ENCODE measurements at regions not wholly inside any gene's neighbourhood (a gene's known extent, or its start where the extent isn't known, plus 50 kb on each side); places are given as distances from the start of the nearest gene placed in this dataset.
"Not testable (repeated sequence)": the region's sequence is repeated elsewhere in the genome, so short reads cannot be mapped to it uniquely, and the experiment has no call there.

GRCh38 chr4:29726938-29727337 is 993.2 kb upstream of the PCDH7 start:
- Histone ChIP-seq H3K27me3 (ENCODE audit: insufficient read depth, poor library complexity, severe bottlenecking) (no peaks in the 10 kb centered on the region), H3K4me3 (ENCODE audit: severe bottlenecking) (no peak overlapping the region), H3K9me3 (ENCODE audit: severe bottlenecking) (no peaks in the 10 kb centered on the region), H3K4me1 (ENCODE audit: insufficient read depth, poor library complexity, severe bottlenecking) (peaks cover 6% of the 10 kb centered on the region), H3K36me3 (ENCODE audit: low read depth) (no peaks in the 10 kb centered on the region), H3K27ac (ENCODE audit: poor library complexity, severe bottlenecking) (no peak overlapping the region)
- ATAC-seq (ENCODE audit: low read depth) (no peak), DNase-seq (ENCODE audit: low spot score) (no peak)
- peak; percentile 27 for TF ChIP-seq CTCF (IDR thresholded peaks at IDR 0.05; ENCODE audit: poor library complexity, severe bottlenecking)

- Histone ChIP-seq H3K4me1 (ENCODE audit: insufficient read depth, poor library complexity, severe bottlenecking) (no peaks in the 10 kb centered on the region), H3K27me3 (ENCODE audit: insufficient read depth, poor library complexity, severe bottlenecking) (no peaks in the 10 kb centered on the region), H3K9me3 (ENCODE audit: severe bottlenecking) (no peaks in the 10 kb centered on the region), H3K4me3 (ENCODE audit: severe bottlenecking) (no peak overlapping the region), H3K36me3 (ENCODE audit: low read depth) (no peaks in the 10 kb centered on the region), H3K27ac (ENCODE audit: poor library complexity, severe bottlenecking) (no peak overlapping the region)
- DNase-seq (ENCODE audit: low spot score) (no peak), ATAC-seq (ENCODE audit: low read depth) (no peak)
- no peak for TF ChIP-seq CTCF (IDR thresholded peaks at IDR 0.05; ENCODE audit: poor library complexity, severe bottlenecking)
Observed at GRCh38 chr4:29734343-29735213, 985.6 kb upstream of the PCDH7 start.

GRCh38 chr4:29756966-29757365 is 963.2 kb upstream of the PCDH7 start:
- no peak for ATAC-seq (ENCODE audit: low read depth)
- no peaks in the 10 kb centered on the region for H3K9me3 ChIP-seq (ENCODE audit: severe bottlenecking)
- H3K4me1 ChIP-seq (ENCODE audit: insufficient read depth, poor library complexity, severe bottlenecking), result no peaks in the 10 kb centered on the region
- no peak for TF ChIP-seq CTCF (IDR thresholded peaks at IDR 0.05; ENCODE audit: poor library complexity, severe bottlenecking)
- no peak overlapping the region for H3K27ac ChIP-seq (ENCODE audit: poor library complexity, severe bottlenecking)
- H3K4me3 ChIP-seq (ENCODE audit: severe bottlenecking), result no peak overlapping the region
- H3K36me3 ChIP-seq (ENCODE audit: low read depth), result no peaks in the 10 kb centered on the region
- no peak for DNase-seq (ENCODE audit: low spot score)
- no peaks in the 10 kb centered on the region for H3K27me3 ChIP-seq (ENCODE audit: insufficient read depth, poor library complexity, severe bottlenecking)

- H3K4me1 ChIP-seq (ENCODE audit: insufficient read depth, poor library complexity, severe bottlenecking), result no peaks in the 10 kb centered on the region
- no peaks in the 10 kb centered on the region for H3K27me3 ChIP-seq (ENCODE audit: insufficient read depth, poor library complexity, severe bottlenecking)
- ATAC-seq (ENCODE audit: low read depth), result no peak
- H3K9me3 ChIP-seq (ENCODE audit: severe bottlenecking), result no peaks in the 10 kb centered on the region
- DNase-seq (ENCODE audit: low spot score), result no peak
- H3K36me3 ChIP-seq (ENCODE audit: low read depth), result no peaks in the 10 kb centered on the region
- no peak for TF ChIP-seq CTCF (IDR thresholded peaks at IDR 0.05; ENCODE audit: poor library complexity, severe bottlenecking)
- no peak overlapping the region for H3K27ac ChIP-seq (ENCODE audit: poor library complexity, severe bottlenecking)
- no peak overlapping the region for H3K4me3 ChIP-seq (ENCODE audit: severe bottlenecking)
Observed at GRCh38 chr4:29762151-29762550, 958.0 kb upstream of the PCDH7 start.

GRCh38 chr4:29770627-29771026 is 949.5 kb upstream of the PCDH7 start:
- Histone ChIP-seq H3K9me3 (ENCODE audit: severe bottlenecking) (peaks cover 3% of the 10 kb centered on the region), H3K27ac (ENCODE audit: poor library complexity, severe bottlenecking) (no peak overlapping the region), H3K4me1 (ENCODE audit: insufficient read depth, poor library complexity, severe bottlenecking) (no peaks in the 10 kb centered on the region), H3K4me3 (ENCODE audit: severe bottlenecking) (no peak overlapping the region), H3K27me3 (ENCODE audit: insufficient read depth, poor library complexity, severe bottlenecking) (no peaks in the 10 kb centered on the region), H3K36me3 (ENCODE audit: low read depth) (no peaks in the 10 kb centered on the region)
- no peak for ATAC-seq (ENCODE audit: low read depth)
- no peak for TF ChIP-seq CTCF (IDR thresholded peaks at IDR 0.05; ENCODE audit: poor library complexity, severe bottlenecking)
- no peak for DNase-seq (ENCODE audit: low spot score)

- not testable (repeated sequence) for DNase-seq (ENCODE audit: low spot score); H3K36me3 ChIP-seq (ENCODE audit: low read depth); ATAC-seq (ENCODE audit: low read depth); H3K27ac ChIP-seq (ENCODE audit: poor library complexity, severe bottlenecking); H3K4me3 ChIP-seq (ENCODE audit: severe bottlenecking); H3K9me3 ChIP-seq (ENCODE audit: severe bottlenecking); H3K4me1 ChIP-seq (ENCODE audit: insufficient read depth, poor library complexity, severe bottlenecking); H3K27me3 ChIP-seq (ENCODE audit: insufficient read depth, poor library complexity, severe bottlenecking)
Observed at GRCh38 chr4:29788123-29788522, 932.0 kb upstream of the PCDH7 start.

Data from RWPE2 (cell line).